ENCODE measurements at regions not wholly inside any gene's neighbourhood (a gene's known extent, or its start where the extent isn't known, plus 50 kb on each side); places are given as distances from the start of the nearest gene placed in this dataset.

DNA sequence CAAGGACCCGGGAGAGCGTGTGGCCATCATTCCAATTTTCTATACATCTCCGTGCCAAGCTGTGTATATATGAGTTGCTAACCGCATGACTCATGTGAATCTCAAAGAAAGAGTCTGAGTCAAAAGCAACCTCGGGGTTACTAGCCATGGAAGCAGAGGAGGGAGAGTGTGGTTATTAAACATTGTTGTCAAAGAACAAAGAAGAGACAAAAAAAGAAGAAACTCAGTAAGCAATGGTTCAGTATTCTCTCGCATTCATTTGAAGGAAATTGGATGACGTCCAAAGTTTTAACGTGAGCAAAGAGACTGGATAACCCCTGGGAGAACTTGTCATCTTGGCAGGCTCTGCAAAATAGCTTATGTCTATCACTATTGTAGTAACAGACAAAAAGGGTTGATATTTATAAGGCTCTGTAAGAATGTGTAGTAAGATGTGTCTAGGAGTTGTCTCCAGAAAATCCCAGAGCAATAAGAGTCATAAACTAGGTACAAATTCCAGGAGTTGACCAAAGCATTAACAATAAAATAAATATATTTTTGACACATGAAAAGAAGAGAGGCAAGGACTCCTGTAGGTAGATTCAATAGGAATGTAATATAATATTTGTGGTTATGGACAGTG is 52.8 kb upstream of the GRM7 start:
- Mint-ChIP-seq H3K4me1 (no peaks in the 10 kb centered on the region), H3K9me3 (peaks cover 0 to 4% of the 10 kb centered on the region in 2 donors), H3K27ac (no peak overlapping the region), H3K27me3 (no peaks in the 10 kb centered on the region), H3K4me3 (no peak overlapping the region)
- ATAC-seq, result no peak
- DNase-seq, result no peak

DNA sequence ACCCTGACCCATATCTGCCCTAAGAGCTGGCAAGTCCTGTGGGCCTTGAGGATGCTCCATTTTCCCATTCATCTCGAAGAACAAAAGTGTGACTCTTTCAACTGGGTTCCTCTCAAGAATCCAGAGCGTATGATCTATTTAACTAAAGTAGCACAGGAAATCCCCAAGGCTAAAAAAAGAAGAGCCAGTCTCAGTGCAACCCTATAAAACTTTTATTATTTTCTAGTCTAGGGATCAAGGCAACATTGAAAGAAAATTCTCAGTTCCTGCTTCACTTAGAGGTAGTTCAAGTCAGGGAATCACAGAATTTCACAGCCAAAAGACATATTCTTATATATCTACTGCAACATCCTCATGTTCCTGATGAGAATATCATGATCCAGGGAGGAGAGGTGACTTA is 51.6 kb upstream of the GRM7 start:
- H3K27ac Mint-ChIP-seq, result no peak overlapping the region
- no peak for ATAC-seq
- no peak overlapping the region for H3K4me3 Mint-ChIP-seq
- no peaks in the 10 kb centered on the region for H3K27me3 Mint-ChIP-seq
- no peaks in the 10 kb centered on the region for H3K4me1 Mint-ChIP-seq
- DNase-seq, result no peak
- H3K9me3 Mint-ChIP-seq, result peaks cover 0 to 4% of the 10 kb centered on the region in 2 donors
